ENCODE measurements at regions not wholly inside any gene's neighbourhood (a gene's known extent, or its start where the extent isn't known, plus 50 kb on each side); places are given as distances from the start of the nearest gene placed in this dataset.

- Histone ChIP-seq H3K4me1 (ENCODE audit: low read length) (no peaks in the 10 kb centered on the region), H3K27me3 (ENCODE audit: low read depth, low read length) (peaks cover 25% of the 10 kb centered on the region), H3K9me3 (ENCODE audit: insufficient read depth, low read length) (no peaks in the 10 kb centered on the region), H4K20me1 (ENCODE audit: insufficient read depth, low read length) (no peaks in the 10 kb centered on the region), H3K36me3 (replicated peaks; ENCODE audit: low read depth, low read length) (no peaks in the 10 kb centered on the region), H3K4me3 (ENCODE audit: low read length) (no peak overlapping the region), H3K4me2 (ENCODE audit: low read length) (no peak overlapping the region), H3K9ac (ENCODE audit: low read length) (no peak overlapping the region), H3K27ac (ENCODE audit: low read length) (no peak overlapping the region), H3K79me2 (ENCODE audit: low read length) (no peaks in the 10 kb centered on the region), H2AFZ (ENCODE audit: low read depth, low read length) (no peak overlapping the region)
- no peak for TF ChIP-seq EZH2phosphoT487 (IDR thresholded peaks at IDR 0.05; ENCODE audit: low read depth)
- no peak for TF ChIP-seq CTCF (IDR thresholded peaks at IDR 0.05; ENCODE audit: low read depth, low read length)
Observed at GRCh38 chr6:41455410-41455809, 90.8 kb upstream of the FOXP4 start.

- H3K4me3 ChIP-seq (ENCODE audit: low read length): no peak overlapping the region
Observed at GRCh38 chr6:41455818-41456217, 90.4 kb upstream of the FOXP4 start.

GRCh38 chr6:41457303-41457670 lies 88.9 kb upstream of the FOXP4 start:
- Histone ChIP-seq H3K9me3 (ENCODE audit: insufficient read depth, low read length) (no peaks in the 10 kb centered on the region), H3K4me3 (ENCODE audit: low read length) (no peak overlapping the region), H3K4me1 (ENCODE audit: low read length) (no peaks in the 10 kb centered on the region), H3K4me2 (ENCODE audit: low read length) (no peak overlapping the region), H3K27ac (ENCODE audit: low read length) (no peak overlapping the region), H4K20me1 (ENCODE audit: insufficient read depth, low read length) (no peaks in the 10 kb centered on the region), H3K9ac (ENCODE audit: low read length) (no peak overlapping the region), H3K36me3 (replicated peaks; ENCODE audit: low read depth, low read length) (no peaks in the 10 kb centered on the region), H3K27me3 (ENCODE audit: low read depth, low read length) (peaks cover 25% of the 10 kb centered on the region), H3K79me2 (ENCODE audit: low read length) (no peaks in the 10 kb centered on the region), H2AFZ (ENCODE audit: low read depth, low read length) (no peak overlapping the region)
- no peak for TF ChIP-seq CTCF (IDR thresholded peaks at IDR 0.05; ENCODE audit: low read depth, low read length)
- no peak for TF ChIP-seq EZH2phosphoT487 (IDR thresholded peaks at IDR 0.05; ENCODE audit: low read depth)

More at GRCh38 chr6:41455818-41456217, 90.4 kb upstream of the FOXP4 start:
- Histone ChIP-seq H3K4me2 (ENCODE audit: low read length) (no peak overlapping the region), H3K79me2 (ENCODE audit: low read length) (no peaks in the 10 kb centered on the region), H3K9me3 (ENCODE audit: insufficient read depth, low read length) (no peaks in the 10 kb centered on the region), H3K36me3 (replicated peaks; ENCODE audit: low read depth, low read length) (no peaks in the 10 kb centered on the region), H2AFZ (ENCODE audit: low read depth, low read length) (no peak overlapping the region), H3K27me3 (ENCODE audit: low read depth, low read length) (peaks cover 25% of the 10 kb centered on the region), H3K27ac (ENCODE audit: low read length) (no peak overlapping the region), H4K20me1 (ENCODE audit: insufficient read depth, low read length) (no peaks in the 10 kb centered on the region), H3K4me1 (ENCODE audit: low read length) (no peaks in the 10 kb centered on the region), H3K9ac (ENCODE audit: low read length) (no peak overlapping the region)
- TF ChIP-seq CTCF (IDR thresholded peaks at IDR 0.05; ENCODE audit: low read depth, low read length) (no peak), EZH2phosphoT487 (IDR thresholded peaks at IDR 0.05; ENCODE audit: low read depth) (no peak)

- H3K4me3 ChIP-seq (ENCODE audit: low read length): no peak overlapping the region
- TF ChIP-seq EZH2phosphoT487 (IDR thresholded peaks at IDR 0.05; ENCODE audit: low read depth): no peak
- no peaks in the 10 kb centered on the region for H3K79me2 ChIP-seq (ENCODE audit: low read length)
- H3K9ac ChIP-seq (ENCODE audit: low read length): no peak overlapping the region
- H4K20me1 ChIP-seq (ENCODE audit: insufficient read depth, low read length): no peaks in the 10 kb centered on the region
- H3K27ac ChIP-seq (ENCODE audit: low read length): no peak overlapping the region
- H3K4me2 ChIP-seq (ENCODE audit: low read length): no peak overlapping the region
- no peak overlapping the region for H2AFZ ChIP-seq (ENCODE audit: low read depth, low read length)
- H3K9me3 ChIP-seq (ENCODE audit: insufficient read depth, low read length): no peaks in the 10 kb centered on the region
- H3K27me3 ChIP-seq (ENCODE audit: low read depth, low read length): peaks cover 17% of the 10 kb centered on the region
- H3K36me3 ChIP-seq (replicated peaks; ENCODE audit: low read depth, low read length): no peaks in the 10 kb centered on the region
- peaks cover 4% of the 10 kb centered on the region; the same call in 1 of the 2 replicates for H3K4me1 ChIP-seq (ENCODE audit: low read length)
Observed at GRCh38 chr6:41459738-41460137, 86.4 kb upstream of the FOXP4 start.

Data from OCI-LY3 (cell line).